Uterus (tissue), 3 donors: ENCODE measurements at regions not wholly inside any gene's neighbourhood (a gene's known extent, or its start where the extent isn't known, plus 50 kb on each side); places are given as distances from the start of the nearest gene placed in this dataset.

Source experiments
- DNase-seq, 2 donors: peaks; one replicate each; pipeline ENCODE4 v3.0.0-alpha.2; 2019 to 2020
- H3K27ac ChIP-seq, 2 donors: fragments of 200-600 bp; sonication (generic); 1 replicate in 1 of 2; 2 replicates in 1 of 2; pipeline ENCODE4 v1.5.1; 2016 to 2018
- H3K27me3 ChIP-seq, 2 donors: fragments of 200-600 bp; sonication (generic); one replicate each; pipeline ENCODE4 v1.5.1; 2018 to 2019; ENCODE audit warnings: control low read depth in 1 of 2
- H3K36me3 ChIP-seq, 2 donors: fragments of 200-600 bp; sonication (generic); one replicate each; pipeline ENCODE4 v1.5.1; 2019; ENCODE audit warnings: control low read depth in 1 of 2
- H3K4me1 ChIP-seq, 2 donors: fragments of 200-600 bp; sonication (generic); one replicate each; pipeline ENCODE4 v1.5.1; 2018 to 2019; ENCODE audit warnings: control low read depth in 1 of 2
- H3K4me3 ChIP-seq, 2 donors: fragments of 200-600 bp; sonication (generic); 1 replicate in 1 of 2; 2 replicates in 1 of 2; pipeline ENCODE4 v1.5.1; 2018 to 2019; ENCODE audit warnings: mild to moderate bottlenecking in 1 of 2
- H3K9me3 ChIP-seq, 2 donors: fragments of 200-600 bp; sonication (generic); one replicate each; pipeline ENCODE4 v1.5.1; 2019; ENCODE audit warnings: control low read depth in 1 of 2
- POLR2A ChIP-seq, 2 donors: fragments of 450-650 bp; IDR thresholded peaks; one replicate each; pipeline ENCODE4 v1.6.1; 2016; ENCODE audit warnings: antibody characterized with exemption in 2 of 2, mild to moderate bottlenecking in 1 of 2, moderate library complexity in 1 of 2
- intact Hi-C: fragments of 100-400 bp; cut with DNase I; formaldehyde crosslinking; loops from one replicate; pipeline ENCODE4 v1.15.1; 2023; ENCODE audit warnings: low total_unique reads
- TF ChIP-seq, protein P1 (sequence below), 4 experiments: fragments of 200-600 bp in 2 of 4; fragments of 450-650 bp in 2 of 4; sonication (generic) in 2 of 4; IDR thresholded peaks; one replicate each; pipeline ENCODE4 v1.5.1; 2016 to 2019; ENCODE audit warnings: antibody characterized with exemption in 4 of 4, mild to moderate bottlenecking in 2 of 4, moderate library complexity in 1 of 4
- donor health status: DM: yes; HTN: yes; CAD: no.

GRCh38 chr5:164392531-164392930 lies 887.1 kb downstream of the MAT2B start:
- intact Hi-C loops: no loop called here
- Histone ChIP-seq H3K27me3 (no peaks in the 10 kb centered on the region), H3K4me1 (no peaks in the 10 kb centered on the region), H3K9me3 (no peaks in the 10 kb centered on the region), H3K36me3 (no peaks in the 10 kb centered on the region), H3K4me3 (no peak overlapping the region), H3K27ac (no peak overlapping the region)
- TF ChIP-seq, protein P1, sequence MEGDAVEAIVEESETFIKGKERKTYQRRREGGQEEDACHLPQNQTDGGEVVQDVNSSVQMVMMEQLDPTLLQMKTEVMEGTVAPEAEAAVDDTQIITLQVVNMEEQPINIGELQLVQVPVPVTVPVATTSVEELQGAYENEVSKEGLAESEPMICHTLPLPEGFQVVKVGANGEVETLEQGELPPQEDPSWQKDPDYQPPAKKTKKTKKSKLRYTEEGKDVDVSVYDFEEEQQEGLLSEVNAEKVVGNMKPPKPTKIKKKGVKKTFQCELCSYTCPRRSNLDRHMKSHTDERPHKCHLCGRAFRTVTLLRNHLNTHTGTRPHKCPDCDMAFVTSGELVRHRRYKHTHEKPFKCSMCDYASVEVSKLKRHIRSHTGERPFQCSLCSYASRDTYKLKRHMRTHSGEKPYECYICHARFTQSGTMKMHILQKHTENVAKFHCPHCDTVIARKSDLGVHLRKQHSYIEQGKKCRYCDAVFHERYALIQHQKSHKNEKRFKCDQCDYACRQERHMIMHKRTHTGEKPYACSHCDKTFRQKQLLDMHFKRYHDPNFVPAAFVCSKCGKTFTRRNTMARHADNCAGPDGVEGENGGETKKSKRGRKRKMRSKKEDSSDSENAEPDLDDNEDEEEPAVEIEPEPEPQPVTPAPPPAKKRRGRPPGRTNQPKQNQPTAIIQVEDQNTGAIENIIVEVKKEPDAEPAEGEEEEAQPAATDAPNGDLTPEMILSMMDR (IDR thresholded peaks at IDR 0.05): no peak
- no peak for TF ChIP-seq POLR2A (IDR thresholded peaks at IDR 0.05)
- DNase-seq: no peak

DNA sequence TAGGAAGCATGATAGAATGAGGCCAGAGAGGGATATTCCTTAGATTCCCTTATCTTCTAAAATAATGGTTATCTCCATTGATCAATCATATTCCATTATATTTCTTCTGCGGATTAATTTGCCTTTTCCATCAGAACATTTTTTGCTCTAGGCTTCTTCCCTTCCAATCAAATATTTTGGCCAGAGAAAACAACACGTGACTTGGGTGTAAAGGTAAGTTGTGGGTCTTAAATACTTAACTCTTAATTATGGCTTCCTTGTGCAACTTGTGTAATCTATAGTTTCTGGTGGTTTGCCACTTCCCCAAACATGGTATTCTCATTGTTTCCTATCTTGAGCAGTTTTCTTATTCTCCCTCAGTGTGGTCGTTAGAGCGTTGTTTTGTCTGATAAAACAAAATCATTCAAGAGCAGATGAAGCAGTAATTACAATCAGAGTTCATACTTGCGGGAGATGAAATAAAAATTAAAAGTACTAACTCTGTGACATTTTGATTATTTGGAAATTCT lies 889.3 kb downstream of the MAT2B start:
- no peaks in the 10 kb centered on the region for H3K36me3 ChIP-seq
- H3K4me3 ChIP-seq: no peak overlapping the region
- no peaks in the 10 kb centered on the region for H3K9me3 ChIP-seq
- H3K27me3 ChIP-seq: no peaks in the 10 kb centered on the region
- no peak overlapping the region for H3K27ac ChIP-seq
- intact Hi-C loops: no loop called here
- no peaks in the 10 kb centered on the region for H3K4me1 ChIP-seq
- DNase-seq: no peak
- TF ChIP-seq, protein P1 (IDR thresholded peaks at IDR 0.05): no peak
- no peak for TF ChIP-seq POLR2A (IDR thresholded peaks at IDR 0.05)

GRCh38 chr5:164412531-164412930 lies 907.1 kb downstream of the MAT2B start:
- Histone ChIP-seq H3K4me1 (no peaks in the 10 kb centered on the region), H3K4me3 (no peak overlapping the region), H3K9me3 (no peaks in the 10 kb centered on the region), H3K36me3 (no peaks in the 10 kb centered on the region), H3K27me3 (no peaks in the 10 kb centered on the region), H3K27ac (no peak overlapping the region)
- intact Hi-C loops: no loop called here
- TF ChIP-seq POLR2A (IDR thresholded peaks at IDR 0.05): no peak
- TF ChIP-seq, protein P1 (IDR thresholded peaks at IDR 0.05): no peak
- no peak for DNase-seq

DNA sequence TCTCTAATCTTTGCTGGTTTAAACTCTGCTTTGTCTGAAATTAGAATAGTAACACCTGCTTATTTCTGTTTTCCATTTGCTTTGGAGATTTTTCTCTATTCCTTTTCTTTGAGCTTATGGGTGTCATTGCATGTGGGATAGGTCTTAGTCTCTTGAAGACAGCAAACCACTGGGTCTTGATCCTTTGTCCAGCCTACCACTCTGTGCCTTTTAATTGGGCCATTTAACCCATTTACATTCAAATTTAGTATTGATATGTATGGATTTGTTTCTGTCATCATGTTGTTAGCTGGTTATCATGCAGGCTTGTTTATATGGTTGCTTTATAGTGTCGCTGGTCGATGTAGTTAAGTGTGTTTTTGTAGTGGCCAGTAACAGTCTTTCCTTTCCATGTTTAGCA lies 914.7 kb downstream of the MAT2B start:
- TF ChIP-seq, protein P1 (IDR thresholded peaks at IDR 0.05): no peak
- no peak for TF ChIP-seq POLR2A (IDR thresholded peaks at IDR 0.05)
- intact Hi-C loops: no loop called here
- Histone ChIP-seq H3K4me1 (no peaks in the 10 kb centered on the region), H3K27ac (no peak overlapping the region), H3K36me3 (no peaks in the 10 kb centered on the region), H3K4me3 (no peak overlapping the region), H3K27me3 (no peaks in the 10 kb centered on the region), H3K9me3 (peaks cover 0 to 7% of the 10 kb centered on the region in 2 donors)
- DNase-seq: no peak

- Histone ChIP-seq H3K4me1 (no peaks in the 10 kb centered on the region), H3K27ac (no peak overlapping the region), H3K9me3 (peaks cover 0 to 7% of the 10 kb centered on the region in 2 donors), H3K27me3 (no peaks in the 10 kb centered on the region), H3K36me3 (no peaks in the 10 kb centered on the region), H3K4me3 (no peak overlapping the region)
- intact Hi-C loops: no loop called here
- TF ChIP-seq POLR2A (IDR thresholded peaks at IDR 0.05): no peak
- TF ChIP-seq, protein P1 (IDR thresholded peaks at IDR 0.05): no peak
- DNase-seq: no peak
Observed at GRCh38 chr5:164422400-164422799, 917.0 kb downstream of the MAT2B start.
